Lung (tissue), 11 donors: ENCODE measurements at regions not wholly inside any gene's neighbourhood (a gene's known extent, or its start where the extent isn't known, plus 50 kb on each side); places are given as distances from the start of the nearest gene placed in this dataset.
A peak's percentile ranks its signal among the peaks of the same experiment; 100 is the strongest.

Experiments
- ATAC-seq: fragments of 200-7000 bp; cut with Tn5 transposase; one replicate; pipeline ENCODE4 v1.9.1; 2020; ENCODE audit warnings: moderate number of reproducible peaks; ENCODE audit not compliant: insufficient read depth, low FRiP score
- DNase-seq, 3 donors: peaks; one replicate each; pipeline ENCODE4 v3.0.0-alpha.2; 2013 to 2017
- H3K27ac ChIP-seq, 2 donors: one replicate each; pipeline ENCODE4 v1.5.1; 2013; ENCODE audit warnings: mild to moderate bottlenecking in 2 of 2, moderate library complexity in 2 of 2, control low read depth in 1 of 2, inconsistent platforms in 1 of 2, low read depth in 1 of 2, low read length in 1 of 2
- H3K27me3 ChIP-seq, 3 donors: one replicate each; pipeline ENCODE4 v1.5.1; 2013; ENCODE audit warnings: low read length in 2 of 3; ENCODE audit not compliant: control insufficient read depth in 3 of 3, insufficient read depth in 3 of 3
- H3K36me3 ChIP-seq, 4 donors: one replicate each; pipeline ENCODE4 v1.5.1; 2013; ENCODE audit warnings: low read length in 4 of 4, mild to moderate bottlenecking in 1 of 4, moderate library complexity in 1 of 4; ENCODE audit not compliant: control insufficient read depth in 4 of 4, insufficient read depth in 4 of 4
- H3K4me1 ChIP-seq, 5 donors: one replicate each; pipeline ENCODE4 v1.5.1; 2013; ENCODE audit warnings: low read length in 5 of 5, mild to moderate bottlenecking in 2 of 5, moderate library complexity in 1 of 5; ENCODE audit not compliant: control insufficient read depth in 5 of 5, insufficient read depth in 5 of 5
- H3K4me3 ChIP-seq: one replicate; pipeline ENCODE4 v1.5.1; 2013; ENCODE audit warnings: mild to moderate bottlenecking, control low read depth, moderate library complexity
- H3K9ac ChIP-seq, 2 donors: one replicate each; pipeline ENCODE4 v1.5.1; 2013; ENCODE audit warnings: low read length in 2 of 2, control low read depth in 1 of 2; ENCODE audit not compliant: insufficient read depth in 1 of 2
- H3K9me3 ChIP-seq, 4 donors: one replicate each; pipeline ENCODE4 v1.5.1; 2013; ENCODE audit warnings: low read length in 3 of 4, mild to moderate bottlenecking in 1 of 4, moderate library complexity in 1 of 4; ENCODE audit not compliant: control insufficient read depth in 4 of 4, insufficient read depth in 3 of 4
- WGBS, 2 donors: extraction: QIAGEN DNeasy Blood & Tissue Kit; methylation state at CpG; one replicate each; pipeline ENCODE4 v1.1.7; 2013; 5-methylcytosine and 5-hydroxymethylcytosine counted together
- TF ChIP-seq, protein P1 (sequence below): IDR thresholded peaks from 2 replicates; pipeline ENCODE4 v1.5.1; 2012; ENCODE audit warnings: mild to moderate bottlenecking; ENCODE audit errors: control extremely low read depth, extremely low read depth
- donor health status: control.
- donor health status: control.
- donor health status: Bipolar disorder and iron deficiency.
- donor health status: healthy.
- donor health status: DM: yes; HTN: yes; CAD: no.

DNA sequence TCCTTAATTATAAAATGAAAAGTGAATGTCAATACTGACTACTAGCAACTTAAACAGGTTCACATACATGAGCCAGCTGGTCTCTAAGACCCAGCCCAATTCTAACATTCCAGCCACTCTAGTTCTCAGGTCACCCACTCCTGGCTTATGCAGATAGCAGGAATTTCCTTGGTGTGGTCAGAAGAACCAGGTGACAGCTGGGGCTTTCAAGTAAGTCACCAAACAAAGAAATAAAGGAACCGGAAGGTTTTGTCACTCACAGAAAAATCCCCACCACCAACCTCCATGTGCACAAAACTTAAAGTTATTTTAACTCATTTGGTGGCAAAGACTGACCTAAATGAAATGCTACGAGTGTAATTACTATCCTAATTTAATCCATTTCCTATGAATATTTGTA, 129.6 kb upstream of the CDKN3 start:
- H3K9ac ChIP-seq = no peak overlapping the region
- 67 to 78% methylated on average over 2 of the region's 2 CpGs for WGBS, 2 donors
- peaks cover 0 to 3% (median 0%) of the 10 kb centered on the region in 5 donors for H3K4me1 ChIP-seq
- H3K27ac ChIP-seq = no peak overlapping the region
- H3K9me3 ChIP-seq = no peaks in the 10 kb centered on the region
- no peak overlapping the region for H3K4me3 ChIP-seq
- peak; percentile 41 for ATAC-seq
- TF ChIP-seq, protein P1, sequence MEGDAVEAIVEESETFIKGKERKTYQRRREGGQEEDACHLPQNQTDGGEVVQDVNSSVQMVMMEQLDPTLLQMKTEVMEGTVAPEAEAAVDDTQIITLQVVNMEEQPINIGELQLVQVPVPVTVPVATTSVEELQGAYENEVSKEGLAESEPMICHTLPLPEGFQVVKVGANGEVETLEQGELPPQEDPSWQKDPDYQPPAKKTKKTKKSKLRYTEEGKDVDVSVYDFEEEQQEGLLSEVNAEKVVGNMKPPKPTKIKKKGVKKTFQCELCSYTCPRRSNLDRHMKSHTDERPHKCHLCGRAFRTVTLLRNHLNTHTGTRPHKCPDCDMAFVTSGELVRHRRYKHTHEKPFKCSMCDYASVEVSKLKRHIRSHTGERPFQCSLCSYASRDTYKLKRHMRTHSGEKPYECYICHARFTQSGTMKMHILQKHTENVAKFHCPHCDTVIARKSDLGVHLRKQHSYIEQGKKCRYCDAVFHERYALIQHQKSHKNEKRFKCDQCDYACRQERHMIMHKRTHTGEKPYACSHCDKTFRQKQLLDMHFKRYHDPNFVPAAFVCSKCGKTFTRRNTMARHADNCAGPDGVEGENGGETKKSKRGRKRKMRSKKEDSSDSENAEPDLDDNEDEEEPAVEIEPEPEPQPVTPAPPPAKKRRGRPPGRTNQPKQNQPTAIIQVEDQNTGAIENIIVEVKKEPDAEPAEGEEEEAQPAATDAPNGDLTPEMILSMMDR = no peak
- H3K36me3 ChIP-seq = no peaks in the 10 kb centered on the region
- peak in 2 of 3 donors; percentile 21 to 40 for DNase-seq
- H3K27me3 ChIP-seq = no peaks in the 10 kb centered on the region

DNA sequence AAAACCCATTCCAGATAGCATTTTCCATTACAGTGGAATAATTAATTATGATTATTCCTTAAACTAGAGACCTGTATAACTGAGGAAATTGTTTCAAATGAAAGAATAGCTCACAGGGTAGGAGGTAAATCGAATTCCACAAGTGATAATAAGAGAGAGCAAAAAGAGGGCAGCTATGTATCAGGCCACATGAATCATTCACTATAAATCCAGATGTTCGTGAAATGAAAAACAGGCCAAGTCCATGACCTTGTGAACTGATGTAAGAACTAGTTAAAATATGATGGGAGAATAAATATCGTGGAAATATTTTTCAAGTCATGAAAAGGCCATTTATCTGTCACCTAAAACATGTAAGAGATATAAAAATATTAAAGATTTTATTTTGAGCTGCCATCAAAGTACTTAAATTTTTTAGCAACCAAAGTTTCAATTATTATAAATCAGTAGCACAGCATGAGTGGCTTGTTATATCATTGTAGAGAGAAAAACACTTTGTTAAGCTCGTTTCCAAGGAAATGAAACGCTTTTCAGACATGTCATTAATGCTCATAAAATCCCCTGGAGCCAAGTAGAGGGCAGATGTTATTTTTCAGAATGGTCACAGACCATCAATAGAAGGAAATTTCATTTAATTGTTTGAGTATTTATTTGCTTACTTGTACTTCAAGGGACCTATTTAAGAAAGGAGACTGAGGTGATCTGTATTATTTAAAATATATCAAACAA, 120.6 kb upstream of the CDKN3 start:
- Histone ChIP-seq H3K27me3 (no peaks in the 10 kb centered on the region), H3K27ac (no peak overlapping the region), H3K4me1 (no peaks in the 10 kb centered on the region), H3K9ac (no peak overlapping the region), H3K4me3 (no peak overlapping the region), H3K36me3 (no peaks in the 10 kb centered on the region), H3K9me3 (no peaks in the 10 kb centered on the region)
- ATAC-seq (no peak), DNase-seq (no peak)
- 63 to 78% methylated on average over 5 of the region's 5 CpGs for WGBS, 2 donors
- TF ChIP-seq, protein P1 = no peak

- DNase-seq (no peak), ATAC-seq (no peak)
- Histone ChIP-seq H3K27me3 (no peaks in the 10 kb centered on the region), H3K36me3 (no peaks in the 10 kb centered on the region), H3K9ac (no peak overlapping the region), H3K4me3 (no peak overlapping the region), H3K27ac (no peak overlapping the region), H3K4me1 (no peaks in the 10 kb centered on the region), H3K9me3 (no peaks in the 10 kb centered on the region)
- TF ChIP-seq, protein P1 = no peak
- 41 to 46% methylated on average over 2 of the region's 2 CpGs for WGBS, 2 donors
Observed at GRCh38 chr14:54278087-54278486, 118.7 kb upstream of the CDKN3 start.
